HG02840 (cell line): ENCODE measurements at regions not wholly inside any gene's neighbourhood (a gene's known extent, or its start where the extent isn't known, plus 50 kb on each side); places are given as distances from the start of the nearest gene placed in this dataset.

Experiments used
- ATAC-seq: cut with Tn5 transposase; IDR thresholded peaks from one replicate; pipeline ENCODE4 v1.9.1; 2021; ENCODE audit warnings: mild to moderate bottlenecking, moderate library complexity, moderate number of reproducible peaks; ENCODE audit not compliant: unreplicated experiment, low FRiP score

DNA sequence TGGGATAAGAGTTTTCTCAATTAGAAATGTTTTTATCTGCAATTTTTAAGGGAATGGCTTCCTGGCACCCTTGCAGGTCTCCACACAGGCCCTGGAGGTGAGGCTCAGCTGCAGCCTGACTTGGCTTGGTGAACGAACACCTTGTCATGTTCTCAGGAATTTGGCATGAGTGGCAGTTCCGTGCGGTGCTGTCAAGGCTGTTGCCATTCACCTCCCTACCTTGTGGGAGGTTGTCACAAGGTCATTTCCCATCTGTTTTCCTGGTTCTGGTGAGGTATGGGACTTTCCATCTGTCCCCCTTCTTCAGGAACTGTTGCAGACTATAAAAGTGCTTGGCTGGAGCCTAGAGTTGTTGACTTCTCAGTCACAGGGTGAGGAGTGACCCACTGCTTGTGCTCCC lies 82.9 kb downstream of the ELOVL4 start:
- no peak for ATAC-seq

DNA sequence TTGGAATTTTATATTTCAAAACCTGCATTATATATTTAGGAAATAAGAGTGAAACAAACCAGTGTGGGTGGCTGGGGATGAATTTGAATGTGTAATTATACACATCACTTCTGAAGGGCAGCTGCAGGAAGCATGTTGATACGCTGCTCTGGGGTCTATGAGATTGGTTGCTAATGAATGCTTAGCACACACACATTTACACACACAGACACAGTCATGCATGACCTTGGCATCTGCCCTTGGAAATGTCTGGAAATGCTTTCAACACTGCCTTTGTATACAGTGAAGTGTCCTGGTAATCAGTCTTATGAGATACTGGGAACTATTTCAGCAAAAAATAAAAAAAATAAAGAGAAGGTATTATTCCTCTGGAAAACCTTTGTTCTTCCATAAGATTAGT lies 83.4 kb downstream of the ELOVL4 start:
- no peak for ATAC-seq

DNA sequence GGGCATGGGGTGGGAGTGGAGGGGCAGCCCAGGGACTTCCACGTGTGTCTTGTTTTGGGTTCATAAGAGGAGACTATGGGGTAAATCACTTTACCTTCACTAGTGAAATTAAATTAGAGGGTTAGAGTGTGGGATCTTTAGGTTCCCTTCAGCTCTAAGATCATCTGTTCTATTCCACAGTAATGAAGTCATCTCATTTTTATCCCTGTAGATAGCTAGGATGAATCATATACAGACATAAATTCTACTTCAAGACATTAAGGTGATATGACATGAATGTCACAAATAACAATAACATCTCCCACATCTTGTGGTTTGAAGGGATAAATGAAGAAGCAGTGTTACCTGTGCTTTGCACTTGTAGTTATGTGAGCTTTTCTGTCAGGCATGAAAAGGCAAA lies 83.8 kb downstream of the ELOVL4 start:
- no peak for ATAC-seq

DNA sequence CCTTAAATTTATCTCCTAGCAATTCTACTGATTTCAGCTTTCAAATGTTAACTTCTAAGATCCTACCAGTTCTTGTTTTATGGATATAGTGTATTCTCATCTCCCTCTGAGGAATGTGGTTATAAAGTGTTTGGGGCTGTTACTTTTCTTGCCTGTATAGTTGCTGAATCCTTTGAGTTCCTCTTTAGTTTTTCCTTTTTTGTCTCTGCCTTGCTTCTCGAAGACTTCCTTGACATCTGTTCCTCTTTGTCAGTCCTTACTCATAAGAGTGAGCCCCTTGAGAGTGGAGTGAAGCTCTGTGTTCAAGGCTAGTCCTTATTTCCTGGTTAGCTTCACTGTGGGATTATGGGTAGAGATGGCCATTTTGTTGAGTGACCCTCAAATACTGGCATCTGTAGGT lies 84.6 kb downstream of the ELOVL4 start:
- ATAC-seq: no peak

DNA sequence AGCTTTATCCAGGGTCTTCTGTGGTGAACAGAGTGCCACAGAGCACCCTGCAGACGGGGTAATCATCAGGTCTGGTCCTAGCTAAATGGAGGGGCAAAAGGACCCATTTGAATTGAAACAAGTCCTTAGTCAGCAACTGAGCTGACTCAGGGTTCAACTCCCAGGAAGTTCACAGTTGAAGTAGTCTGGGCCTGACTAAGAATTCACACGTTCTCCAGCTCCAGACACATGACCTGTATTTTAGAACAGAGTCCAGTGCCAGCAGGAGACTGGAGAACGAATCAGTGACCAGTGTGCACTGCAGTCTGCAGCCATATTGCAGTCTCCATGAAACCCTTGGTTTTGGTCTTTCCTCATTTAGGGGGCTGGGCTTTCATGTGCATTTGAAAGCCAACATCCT lies 85.2 kb downstream of the ELOVL4 start:
- no peak for ATAC-seq

DNA sequence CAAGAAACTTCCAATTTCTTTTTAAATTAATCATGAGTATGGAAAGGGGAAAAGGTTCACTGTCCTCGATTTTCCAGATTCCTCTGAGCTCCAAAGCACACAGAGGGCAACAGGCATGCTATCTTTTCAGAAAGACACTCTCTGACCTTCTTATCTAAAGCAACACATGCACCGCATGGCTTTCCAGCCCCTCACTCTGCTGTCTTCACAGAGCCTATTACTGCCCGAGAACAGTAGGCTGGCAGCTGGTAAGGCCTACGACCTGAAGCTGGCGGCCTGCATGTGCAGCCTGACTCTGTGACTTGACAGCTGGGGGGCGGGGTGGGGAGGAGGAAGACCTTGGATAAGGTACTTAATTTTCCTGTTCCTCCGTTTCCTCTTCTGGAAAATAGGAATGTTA lies 86.3 kb downstream of the ELOVL4 start:
- ATAC-seq: no peak

DNA sequence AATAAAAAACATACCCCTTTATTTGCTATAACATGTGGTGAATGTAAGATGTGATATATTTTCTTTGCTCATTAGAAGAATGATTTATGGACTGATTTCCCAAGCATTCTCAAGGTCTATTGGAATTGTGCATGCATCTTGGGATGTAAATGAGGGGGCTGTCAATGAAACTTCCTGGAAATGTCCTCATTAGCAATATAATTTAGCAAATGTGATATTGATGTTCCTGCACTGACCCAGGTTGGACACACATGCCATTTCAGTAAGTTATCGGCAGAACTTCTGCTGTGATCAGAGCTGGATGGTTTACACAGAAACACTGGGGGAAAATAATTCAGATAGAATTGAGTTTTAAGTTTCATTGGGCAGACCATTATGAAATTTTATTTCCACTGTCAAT lies 99.9 kb downstream of the ELOVL4 start:
- no peak for ATAC-seq

DNA sequence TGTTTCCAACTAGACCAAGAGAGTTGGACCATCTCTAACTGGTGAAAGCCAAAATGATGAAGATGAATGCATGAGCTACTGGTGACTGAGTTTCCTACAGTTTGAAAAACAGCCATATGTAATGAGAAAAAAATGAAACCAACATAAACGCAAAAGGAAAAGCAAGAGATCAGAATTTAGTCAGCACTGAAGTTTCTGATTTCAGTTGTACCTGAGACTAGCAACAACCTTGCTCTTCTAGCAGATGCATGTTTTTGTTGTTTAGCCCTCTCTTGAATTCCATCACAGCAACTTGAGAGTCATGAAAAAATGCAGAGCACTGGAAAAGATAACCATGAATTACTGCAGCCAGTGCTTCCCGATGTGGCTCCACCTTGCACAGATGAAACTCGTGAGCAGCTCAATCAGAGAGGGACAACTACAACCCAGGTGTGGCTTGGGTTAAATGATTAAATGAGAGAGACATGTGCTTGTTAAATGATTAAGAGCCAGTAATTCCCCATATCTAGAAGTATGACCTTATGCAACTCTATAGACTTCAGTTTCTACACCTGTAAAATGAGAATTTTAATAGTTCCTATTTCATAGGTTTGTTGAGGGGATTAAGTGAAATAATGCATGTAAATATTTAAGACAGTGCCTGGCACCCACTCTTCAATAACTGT lies 104.8 kb downstream of the ELOVL4 start:
- ATAC-seq: peak; percentile 73

DNA sequence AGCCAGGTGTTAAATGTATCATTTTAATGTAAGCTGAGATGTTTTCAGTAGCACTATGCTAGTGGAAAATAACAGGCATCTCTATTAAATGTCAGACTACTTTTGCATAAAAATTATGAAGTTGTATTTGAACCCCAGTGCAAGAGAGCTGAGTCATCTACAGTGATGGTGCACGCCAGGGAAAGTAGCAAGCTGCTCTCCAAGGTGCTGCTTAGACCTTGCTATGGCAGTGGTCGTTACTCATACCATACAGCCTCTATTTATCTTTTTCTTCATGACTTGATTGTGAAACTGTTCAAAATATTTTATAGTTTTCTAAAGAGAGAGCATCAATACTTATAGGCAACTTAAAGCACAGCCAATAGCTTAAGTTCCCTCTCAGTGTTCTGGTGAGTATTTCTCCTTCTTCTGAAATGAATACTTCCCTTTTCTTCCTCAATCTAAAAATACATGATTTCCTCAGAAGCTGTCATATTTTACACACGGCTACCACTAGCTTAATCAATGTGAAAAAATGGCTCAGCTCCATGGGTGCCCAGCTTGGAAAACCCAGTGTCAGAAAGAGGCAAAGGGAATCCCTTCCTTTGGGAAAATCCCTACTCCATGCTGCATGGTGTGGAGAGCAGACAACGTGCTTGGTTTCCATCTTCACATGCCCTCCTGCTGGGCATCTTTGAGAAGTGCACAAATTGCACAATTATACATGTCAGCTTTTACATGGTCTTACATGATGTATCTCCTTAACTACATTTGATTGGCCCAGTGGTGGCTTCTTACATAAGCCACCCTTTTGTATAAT lies 105.6 kb downstream of the ELOVL4 start:
- ATAC-seq: peak; percentile 31

DNA sequence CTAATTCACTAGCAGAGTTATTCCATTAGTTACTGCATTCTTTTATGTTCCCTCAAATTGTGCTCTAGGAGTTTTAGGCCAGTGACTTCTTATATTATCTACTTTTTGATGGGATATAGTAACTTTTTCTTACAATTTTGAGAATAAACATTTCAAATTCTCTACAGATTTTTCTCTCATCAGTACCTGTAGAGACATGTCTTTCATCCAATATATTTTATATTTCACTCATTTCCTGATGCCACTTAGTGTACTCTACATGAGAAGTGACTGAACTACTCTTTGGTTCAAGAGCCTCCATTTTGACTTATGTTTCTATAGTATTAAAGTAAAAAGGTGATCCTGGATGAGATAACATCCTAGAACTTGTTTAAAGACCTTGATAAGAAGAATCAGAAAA lies 108.5 kb downstream of the ELOVL4 start:
- ATAC-seq: no peak

DNA sequence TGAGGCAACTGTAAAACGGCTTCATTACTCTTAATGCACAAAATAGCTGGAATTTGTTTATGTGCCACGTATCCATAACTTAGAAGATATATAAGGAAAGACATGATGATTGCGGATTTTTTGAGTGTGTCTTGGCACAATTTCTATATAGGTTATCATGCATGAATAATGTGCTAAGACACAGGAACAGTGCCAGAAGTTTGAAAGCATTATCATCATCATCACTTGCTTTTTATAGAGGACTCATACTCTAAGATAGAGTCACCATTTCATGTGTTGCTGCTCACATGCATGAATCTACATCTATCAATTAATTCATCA lies 113.4 kb downstream of the ELOVL4 start:
- no peak for ATAC-seq

DNA sequence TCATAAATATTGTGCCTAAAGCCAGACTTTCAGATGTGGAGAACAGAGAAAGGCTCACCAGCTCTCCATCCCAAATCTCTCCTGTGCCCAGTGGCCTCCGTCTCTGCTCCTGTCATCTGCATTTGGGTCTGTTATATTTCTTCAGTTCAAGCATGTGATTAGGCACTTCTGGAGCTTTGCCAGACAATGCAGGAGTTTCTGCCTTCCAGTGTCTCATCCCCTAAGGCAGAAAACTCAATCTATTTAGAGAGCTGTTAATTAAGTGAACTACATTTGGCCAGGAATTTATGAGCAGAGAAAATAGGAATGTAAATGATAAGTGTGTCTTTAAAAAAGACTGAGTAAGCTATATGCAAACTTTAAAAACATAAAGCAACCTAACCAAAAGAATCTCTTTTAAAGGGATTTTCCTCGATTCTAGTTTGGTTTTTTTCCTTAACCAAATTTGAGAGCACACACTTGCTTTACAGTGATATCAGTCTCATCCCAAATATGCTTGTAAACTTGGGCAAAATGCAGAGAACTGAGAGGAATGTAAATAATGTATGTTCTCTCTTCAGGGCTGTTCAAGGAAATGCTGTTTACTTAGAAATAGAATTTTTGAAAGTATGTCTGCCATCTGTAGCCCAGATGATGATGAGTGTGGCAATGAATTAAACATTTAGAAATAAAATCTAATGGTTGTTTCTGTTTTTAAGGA lies 113.9 kb downstream of the ELOVL4 start:
- ATAC-seq: no peak

DNA sequence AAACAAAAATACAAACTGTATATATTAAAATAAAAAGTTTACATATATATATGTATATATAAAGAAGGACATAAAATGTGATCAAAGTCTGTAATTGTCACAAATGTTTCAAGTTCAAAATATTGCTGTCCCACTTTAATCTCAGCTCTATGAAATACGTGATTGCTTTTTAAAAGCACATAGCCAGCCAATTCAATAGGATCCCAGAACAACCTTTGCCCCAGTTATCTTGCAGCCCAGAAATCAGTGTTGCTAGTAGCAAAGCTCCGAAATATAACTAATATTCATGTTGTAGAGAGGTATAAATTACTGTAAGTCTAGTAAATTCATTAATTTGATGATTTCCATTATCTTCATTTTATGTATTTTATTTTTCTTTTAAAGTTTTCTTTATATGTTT lies 114.6 kb downstream of the ELOVL4 start:
- ATAC-seq: no peak

DNA sequence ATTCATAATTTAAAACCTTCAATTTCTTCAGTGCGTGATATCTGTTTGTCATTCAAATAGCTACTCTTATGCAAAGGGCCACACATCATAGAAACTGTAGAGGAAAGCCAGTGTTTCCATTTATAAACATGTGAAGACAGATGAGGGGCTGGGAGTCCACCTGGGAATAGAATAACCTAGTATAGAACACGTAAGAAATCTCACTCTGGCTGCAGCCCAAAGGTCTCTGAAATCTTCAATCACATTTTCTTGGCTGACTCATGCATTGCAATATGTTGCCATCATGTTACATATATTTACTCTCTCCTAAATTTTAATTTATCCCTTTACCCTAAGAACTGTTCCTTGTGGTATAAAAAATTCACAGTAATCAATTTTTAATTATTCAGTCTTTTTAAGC lies 123.2 kb downstream of the ELOVL4 start:
- no peak for ATAC-seq

DNA sequence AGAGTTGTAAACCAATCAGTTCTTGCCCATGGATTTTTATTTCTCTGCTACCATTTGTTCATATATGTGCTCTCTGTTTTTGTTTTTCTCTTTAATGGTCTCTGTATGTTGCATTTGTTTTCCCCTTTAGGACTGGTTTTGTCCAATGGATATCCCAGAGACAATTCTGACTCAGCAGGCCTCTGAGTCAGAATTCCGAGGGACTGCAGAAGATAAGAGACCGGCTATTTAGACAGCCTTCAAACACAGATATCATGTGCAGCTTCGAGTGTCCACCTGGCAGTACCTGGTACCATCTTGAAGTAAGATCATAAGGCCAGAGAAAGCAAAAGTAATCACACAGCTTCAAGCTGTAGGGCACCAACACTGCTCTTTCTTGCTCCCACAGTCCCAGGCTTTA lies 125.5 kb downstream of the ELOVL4 start:
- ATAC-seq: no peak

DNA sequence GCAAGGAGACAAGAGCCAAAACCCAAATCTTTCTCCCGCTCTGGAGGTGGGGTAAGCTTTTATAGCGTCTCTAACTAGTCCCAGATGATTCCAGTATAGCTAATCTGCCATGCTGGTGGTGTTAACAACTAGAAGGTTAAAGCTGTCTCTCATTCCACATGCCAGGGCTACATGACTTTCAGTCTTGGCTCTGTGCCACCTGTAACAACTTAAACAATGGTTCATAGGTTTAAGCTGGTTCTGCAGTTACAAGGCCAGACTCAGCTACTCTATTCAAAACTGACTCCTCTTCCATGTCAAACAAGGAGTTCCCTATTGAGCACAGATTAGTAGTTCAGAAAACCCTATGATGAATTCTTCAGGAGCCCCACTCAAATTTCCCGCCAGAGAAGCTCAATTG lies 128.9 kb downstream of the ELOVL4 start:
- no peak for ATAC-seq

DNA sequence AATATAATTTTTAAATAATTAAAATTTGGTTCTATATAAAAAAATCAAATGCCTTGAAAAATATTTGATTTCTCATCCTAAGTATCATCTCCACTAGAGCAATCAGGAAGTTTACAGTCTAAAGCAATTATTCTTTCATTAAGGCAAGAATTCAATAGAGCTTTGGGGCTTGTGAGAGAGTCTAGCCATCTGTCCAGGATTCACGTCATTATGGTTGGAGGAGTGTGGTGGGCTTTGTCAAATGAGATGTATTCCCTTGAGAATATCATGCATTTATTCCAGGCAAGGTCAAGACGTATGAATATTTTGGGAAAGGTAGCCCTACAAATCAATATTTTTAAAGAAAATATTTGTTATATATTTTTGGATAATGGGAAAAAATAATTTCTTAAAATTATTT lies 132.4 kb downstream of the ELOVL4 start:
- no peak for ATAC-seq

DNA sequence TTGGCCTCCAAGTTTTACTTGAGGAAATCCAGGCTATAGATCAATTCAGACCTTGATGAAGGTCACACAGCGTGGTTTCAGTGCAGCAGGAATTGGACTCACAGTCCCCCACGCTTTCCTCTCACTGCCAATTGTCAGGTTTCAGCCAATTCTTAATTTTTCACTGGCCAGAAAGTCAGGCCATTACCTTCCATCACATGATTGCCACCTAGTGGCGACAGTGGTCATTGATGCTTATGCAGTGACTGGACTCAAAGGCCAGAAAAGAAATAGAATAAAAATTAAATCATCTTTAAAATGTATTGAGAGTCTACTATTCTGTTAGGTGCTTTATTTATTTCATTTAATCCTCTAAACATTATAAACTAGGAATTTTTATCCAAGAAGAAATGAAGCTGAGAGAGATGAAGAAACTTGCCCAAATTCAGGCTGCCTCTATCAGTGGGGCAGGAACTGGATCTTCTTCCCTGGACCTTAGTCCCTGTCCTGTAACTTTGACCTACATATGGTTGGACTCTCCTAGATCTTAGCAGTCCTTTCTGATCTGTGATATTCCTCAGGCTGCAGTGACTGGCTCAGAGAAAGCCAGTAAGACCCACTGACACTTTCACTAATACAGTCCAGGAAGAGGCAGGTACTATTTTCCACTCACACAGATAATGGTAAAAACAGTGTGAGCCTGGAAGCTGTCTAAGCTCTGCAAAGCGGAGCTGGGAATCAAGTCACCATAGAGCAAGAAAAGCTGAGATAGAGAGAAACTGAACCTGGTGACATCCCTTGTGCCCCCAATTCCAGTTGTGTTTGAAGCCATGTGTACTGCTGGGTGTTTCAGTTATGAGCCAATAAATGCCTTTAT lies 133.3 kb downstream of the ELOVL4 start:
- ATAC-seq: peak; percentile 87

DNA sequence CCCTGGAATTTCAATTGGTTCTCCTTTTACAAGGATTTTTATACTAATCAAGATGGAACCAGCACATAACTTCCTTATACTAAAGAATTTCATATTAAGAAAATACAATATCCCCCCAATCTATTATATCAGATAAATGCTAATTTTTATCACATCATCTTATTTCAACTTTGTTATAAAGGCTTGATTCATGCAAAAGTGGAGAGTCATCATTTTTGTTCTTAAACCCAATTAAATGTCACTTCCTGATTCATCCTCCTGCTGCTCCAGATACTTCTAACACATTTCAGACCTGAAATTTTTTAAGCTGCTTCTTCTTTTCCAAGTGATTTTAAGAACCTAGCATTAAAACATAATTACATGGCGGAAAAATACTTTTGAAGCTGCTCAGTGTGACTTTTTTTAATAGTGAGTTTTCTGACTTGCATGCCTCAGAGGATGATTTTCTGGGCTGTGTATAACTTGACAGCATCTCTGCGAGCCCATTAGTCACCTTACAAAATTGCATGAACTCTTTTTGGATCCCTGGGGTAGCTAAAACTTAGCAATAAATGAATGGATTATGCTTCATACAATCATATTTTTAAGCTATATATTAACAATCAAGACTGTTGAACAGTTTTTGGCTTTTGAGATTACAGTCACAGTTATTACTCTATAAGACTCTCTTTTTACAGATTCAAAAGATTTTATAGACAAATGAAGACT lies 134.1 kb downstream of the ELOVL4 start:
- no peak for ATAC-seq

DNA sequence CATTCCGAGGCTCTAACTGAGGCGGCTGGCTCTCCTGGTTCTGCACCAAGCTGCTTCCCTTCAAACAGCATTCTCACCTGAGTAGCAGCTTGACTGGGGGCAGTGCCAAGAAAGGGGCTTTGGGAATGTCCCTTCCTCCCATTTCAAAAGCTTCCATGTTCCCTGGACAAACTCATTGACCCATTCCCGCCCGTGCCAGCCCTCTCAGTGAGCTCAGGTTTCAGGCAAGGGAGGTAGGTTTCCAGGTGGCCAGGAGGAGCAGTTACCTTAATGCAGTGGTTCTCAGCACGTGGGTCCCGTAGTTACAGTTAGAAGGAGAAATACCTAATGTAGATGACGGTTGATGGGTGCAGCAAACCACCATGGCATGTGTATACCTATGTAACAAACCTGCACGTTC lies 135.2 kb downstream of the ELOVL4 start:
- no peak for ATAC-seq
